Fibroblast of pulmonary artery (primary cell): ENCODE measurements at regions not wholly inside any gene's neighbourhood (a gene's known extent, or its start where the extent isn't known, plus 50 kb on each side); places are given as distances from the start of the nearest gene placed in this dataset.

Source experiments
- DNase-seq: peaks from one replicate; pipeline ENCODE4 v3.0.0-alpha.2; 2010; ENCODE audit warnings: low read depth
- H3K4me3 ChIP-seq: replicated peaks from 2 replicates; pipeline ENCODE4 v1.5.1; 2011; ENCODE audit warnings: low read depth, mild to moderate bottlenecking, control low read depth, low read length, moderate library complexity
- CTCF ChIP-seq: IDR thresholded peaks from 2 replicates; pipeline ENCODE4 v1.5.1; 2011; ENCODE audit warnings: mild to moderate bottlenecking, control low read depth, low read length, inconsistent platforms; ENCODE audit errors: missing control alignments

DNA sequence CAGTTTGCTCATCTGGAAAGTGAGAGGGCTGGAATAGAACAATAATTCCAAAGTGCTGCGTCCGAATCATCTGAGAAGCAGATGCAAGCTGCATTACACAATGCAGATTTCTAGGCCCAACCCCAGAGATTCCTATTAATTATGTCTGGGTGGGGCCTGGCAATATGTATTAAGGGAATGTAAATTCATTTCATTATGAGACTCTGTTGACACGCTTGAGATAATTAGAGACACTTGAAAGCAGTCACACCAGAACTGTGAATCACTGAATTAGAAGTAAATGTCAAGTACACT lies 54.7 kb upstream of the HK2 start:
- DNase-seq, result no peak
- no peak for TF ChIP-seq CTCF
- H3K4me3 ChIP-seq, result no peak overlapping the region

DNA sequence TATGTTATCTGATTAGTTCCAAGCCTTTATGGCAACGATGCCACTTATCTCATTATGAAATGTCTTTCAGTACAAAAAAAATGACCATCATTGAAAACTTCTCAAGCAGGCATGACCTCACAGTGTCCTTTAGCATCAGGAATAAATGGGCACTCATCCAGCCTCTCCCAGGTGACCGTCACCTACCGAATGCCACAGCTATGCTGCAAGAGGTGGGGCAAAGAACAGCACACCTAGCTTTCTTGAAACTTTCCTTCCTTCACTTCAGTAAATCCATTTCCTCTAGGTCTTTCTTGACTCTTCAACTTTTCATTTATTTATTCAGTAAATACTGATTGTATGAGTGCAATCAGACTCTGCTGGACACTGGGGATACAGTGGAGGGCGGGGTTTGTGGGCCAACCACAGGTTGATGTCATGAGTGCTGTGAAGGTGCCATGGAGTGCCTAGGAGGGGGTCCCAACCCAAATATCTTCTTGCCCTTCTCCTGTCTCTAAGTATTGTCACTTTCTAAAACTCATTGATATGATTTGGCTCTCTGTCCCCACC lies 54.3 kb upstream of the HK2 start:
- H3K4me3 ChIP-seq, result no peak overlapping the region
- no peak for DNase-seq
- TF ChIP-seq CTCF, result no peak
